MM.1S (cell line): ENCODE measurements at regions not wholly inside any gene's neighbourhood (a gene's known extent, or its start where the extent isn't known, plus 50 kb on each side); places are given as distances from the start of the nearest gene placed in this dataset.

Experiments
- EZH2 ChIP-seq: fragments of 300-600 bp; sonication (generic); optimal IDR thresholded peaks from 2 replicates; pipeline ENCODE3; 2017; ENCODE audit warnings: low read depth, mild to moderate bottlenecking, antibody characterized with exemption, low read length, mixed read lengths
- EZH2phosphoT487 ChIP-seq: fragments of 300-600 bp; sonication (generic); IDR thresholded peaks from 2 replicates; pipeline ENCODE4 v1.6.1; 2018; ENCODE audit warnings: antibody characterized with exemption, low read length
- TF ChIP-seq, protein P1 (sequence below): fragments of 300-600 bp; sonication (generic); IDR thresholded peaks from 2 replicates; pipeline ENCODE4 v1.5.1; 2016; ENCODE audit warnings: antibody characterized with exemption, low read length, mixed read lengths

DNA sequence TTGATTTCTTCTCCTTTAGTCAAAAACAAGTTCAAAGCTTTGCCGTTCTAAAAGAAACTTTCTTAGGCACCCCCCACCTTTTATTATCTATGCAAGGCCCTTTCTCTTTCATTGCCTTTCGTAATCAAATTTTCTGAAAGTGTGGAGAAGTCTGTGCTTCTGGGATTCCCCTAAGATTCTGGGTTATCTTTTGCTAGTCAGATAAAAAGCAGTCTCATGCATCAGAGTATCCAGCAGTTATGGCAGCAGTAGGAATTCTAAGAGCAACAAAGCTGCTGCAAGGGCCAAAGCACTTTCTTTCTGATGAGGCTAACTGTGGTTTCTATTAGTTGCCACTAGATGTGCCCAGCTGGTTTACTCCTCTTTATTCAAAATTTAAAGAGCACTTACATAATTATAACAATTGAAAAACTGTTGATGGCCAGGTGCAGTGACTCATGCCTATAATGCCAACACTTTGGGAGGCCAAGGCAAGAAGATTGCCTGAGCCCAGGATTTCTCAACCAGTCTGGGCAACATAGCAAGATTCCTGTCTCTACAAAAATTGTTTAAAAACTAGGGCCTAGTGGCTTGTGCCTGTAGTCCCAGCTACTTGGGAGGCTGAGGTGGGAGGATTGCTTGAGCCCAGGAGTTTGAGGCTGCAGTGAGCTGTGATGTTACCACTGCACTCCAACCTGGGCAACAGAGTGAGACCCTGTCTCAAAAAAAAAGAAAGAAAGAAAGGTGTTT lies 296.2 kb downstream of the PAPSS1 start:
- TF ChIP-seq, protein P1, sequence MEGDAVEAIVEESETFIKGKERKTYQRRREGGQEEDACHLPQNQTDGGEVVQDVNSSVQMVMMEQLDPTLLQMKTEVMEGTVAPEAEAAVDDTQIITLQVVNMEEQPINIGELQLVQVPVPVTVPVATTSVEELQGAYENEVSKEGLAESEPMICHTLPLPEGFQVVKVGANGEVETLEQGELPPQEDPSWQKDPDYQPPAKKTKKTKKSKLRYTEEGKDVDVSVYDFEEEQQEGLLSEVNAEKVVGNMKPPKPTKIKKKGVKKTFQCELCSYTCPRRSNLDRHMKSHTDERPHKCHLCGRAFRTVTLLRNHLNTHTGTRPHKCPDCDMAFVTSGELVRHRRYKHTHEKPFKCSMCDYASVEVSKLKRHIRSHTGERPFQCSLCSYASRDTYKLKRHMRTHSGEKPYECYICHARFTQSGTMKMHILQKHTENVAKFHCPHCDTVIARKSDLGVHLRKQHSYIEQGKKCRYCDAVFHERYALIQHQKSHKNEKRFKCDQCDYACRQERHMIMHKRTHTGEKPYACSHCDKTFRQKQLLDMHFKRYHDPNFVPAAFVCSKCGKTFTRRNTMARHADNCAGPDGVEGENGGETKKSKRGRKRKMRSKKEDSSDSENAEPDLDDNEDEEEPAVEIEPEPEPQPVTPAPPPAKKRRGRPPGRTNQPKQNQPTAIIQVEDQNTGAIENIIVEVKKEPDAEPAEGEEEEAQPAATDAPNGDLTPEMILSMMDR: no peak
- TF ChIP-seq EZH2 (no peak), EZH2phosphoT487 (no peak)
